ENCODE measurements at regions not wholly inside any gene's neighbourhood (a gene's known extent, or its start where the extent isn't known, plus 50 kb on each side); places are given as distances from the start of the nearest gene placed in this dataset.

- no peak for DNase-seq (ENCODE audit: low spot score)
- Mint-ChIP-seq H3K27me3 (no peaks in the 10 kb centered on the region), H3K4me3 (no peak overlapping the region), H3K36me3 (no peaks in the 10 kb centered on the region), H3K27ac (no peak overlapping the region), H3K4me1 (ENCODE audit: low read depth in 2 of 2) (no peaks in the 10 kb centered on the region), H3K9me3 (peaks cover 27% of the 10 kb centered on the region)
- ATAC-seq = no peak
Measured at GRCh38 chr13:103556681-103557080, 490.5 kb upstream of the SLC10A2 start.

GRCh38 chr13:103547914-103548313 is 481.7 kb upstream of the SLC10A2 start:
- Mint-ChIP-seq H3K9me3 (peaks cover 35% of the 10 kb centered on the region), H3K4me3 (no peak overlapping the region), H3K36me3 (peaks cover 4% of the 10 kb centered on the region), H3K27ac (no peak overlapping the region), H3K4me1 (ENCODE audit: low read depth in 2 of 2) (no peaks in the 10 kb centered on the region), H3K27me3 (no peaks in the 10 kb centered on the region)
- no peak for DNase-seq (ENCODE audit: low spot score)
- no peak for ATAC-seq

- H3K4me1 Mint-ChIP-seq (ENCODE audit: low read depth in 2 of 2) = no peaks in the 10 kb centered on the region
- H3K4me3 Mint-ChIP-seq = no peak overlapping the region
Measured at GRCh38 chr13:103546271-103546670, 480.1 kb upstream of the SLC10A2 start.

GRCh38 chr13:103542648-103543047 is 476.4 kb upstream of the SLC10A2 start:
- ATAC-seq = no peak
- peaks cover 4% of the 10 kb centered on the region for H3K36me3 Mint-ChIP-seq

More at GRCh38 chr13:103546271-103546670, 480.1 kb upstream of the SLC10A2 start:
- ATAC-seq (no peak), DNase-seq (ENCODE audit: low spot score) (no peak)
- Mint-ChIP-seq H3K27ac (no peak overlapping the region), H3K9me3 (peaks cover 32% of the 10 kb centered on the region), H3K36me3 (peaks cover 4% of the 10 kb centered on the region), H3K27me3 (no peaks in the 10 kb centered on the region)

GRCh38 chr13:103540382-103540765 is 474.2 kb upstream of the SLC10A2 start:
- H3K4me1 Mint-ChIP-seq (ENCODE audit: low read depth in 2 of 2) = no peaks in the 10 kb centered on the region
- H3K4me3 Mint-ChIP-seq = no peak overlapping the region
- ATAC-seq = no peak
- no peak for DNase-seq (ENCODE audit: low spot score)
- H3K9me3 Mint-ChIP-seq = peaks cover 17% of the 10 kb centered on the region
- no peak overlapping the region for H3K27ac Mint-ChIP-seq
- H3K36me3 Mint-ChIP-seq = peaks cover 4% of the 10 kb centered on the region
- no peaks in the 10 kb centered on the region for H3K27me3 Mint-ChIP-seq

More at GRCh38 chr13:103542648-103543047, 476.4 kb upstream of the SLC10A2 start:
- DNase-seq (ENCODE audit: low spot score) = no peak
- Mint-ChIP-seq H3K4me3 (no peak overlapping the region), H3K27ac (no peak overlapping the region), H3K27me3 (no peaks in the 10 kb centered on the region), H3K9me3 (peaks cover 21% of the 10 kb centered on the region), H3K4me1 (ENCODE audit: low read depth in 2 of 2) (no peaks in the 10 kb centered on the region)

GRCh38 chr13:103539721-103540381 is 473.6 kb upstream of the SLC10A2 start:
- DNase-seq (ENCODE audit: low spot score) (no peak), ATAC-seq (no peak)
- Mint-ChIP-seq H3K27ac (no peak overlapping the region), H3K27me3 (no peaks in the 10 kb centered on the region), H3K4me3 (no peak overlapping the region), H3K36me3 (peaks cover 4% of the 10 kb centered on the region), H3K9me3 (peaks cover 13% of the 10 kb centered on the region), H3K4me1 (ENCODE audit: low read depth in 2 of 2) (no peaks in the 10 kb centered on the region)

GRCh38 chr13:103539265-103539664 is 473.0 kb upstream of the SLC10A2 start:
- no peak for DNase-seq (ENCODE audit: low spot score)
- peaks cover 10% of the 10 kb centered on the region for H3K9me3 Mint-ChIP-seq
- no peak overlapping the region for H3K4me3 Mint-ChIP-seq
- no peaks in the 10 kb centered on the region for H3K4me1 Mint-ChIP-seq (ENCODE audit: low read depth in 2 of 2)
- peaks cover 4% of the 10 kb centered on the region for H3K36me3 Mint-ChIP-seq
- no peaks in the 10 kb centered on the region for H3K27me3 Mint-ChIP-seq
- no peak overlapping the region for H3K27ac Mint-ChIP-seq
- no peak for ATAC-seq

- no peaks in the 10 kb centered on the region for H3K27me3 Mint-ChIP-seq
- H3K4me3 Mint-ChIP-seq = no peak overlapping the region
- no peaks in the 10 kb centered on the region for H3K4me1 Mint-ChIP-seq (ENCODE audit: low read depth in 2 of 2)
- peaks cover 6% of the 10 kb centered on the region for H3K9me3 Mint-ChIP-seq
- DNase-seq (ENCODE audit: low spot score) = no peak
- ATAC-seq = no peak
- no peak overlapping the region for H3K27ac Mint-ChIP-seq
- H3K36me3 Mint-ChIP-seq = no peaks in the 10 kb centered on the region
Measured at GRCh38 chr13:103537616-103538015, 471.4 kb upstream of the SLC10A2 start.

GRCh38 chr13:103531278-103531677 is 465.1 kb upstream of the SLC10A2 start:
- Mint-ChIP-seq H3K9me3 (peaks cover 16% of the 10 kb centered on the region), H3K4me3 (no peak overlapping the region), H3K27me3 (no peaks in the 10 kb centered on the region), H3K36me3 (no peaks in the 10 kb centered on the region), H3K4me1 (ENCODE audit: low read depth in 2 of 2) (no peaks in the 10 kb centered on the region), H3K27ac (no peak overlapping the region)
- ATAC-seq (no peak), DNase-seq (ENCODE audit: low spot score) (no peak)

GRCh38 chr13:103528437-103528836 is 462.2 kb upstream of the SLC10A2 start:
- Mint-ChIP-seq H3K27ac (no peak overlapping the region), H3K4me3 (no peak overlapping the region), H3K9me3 (peaks cover 18% of the 10 kb centered on the region), H3K4me1 (ENCODE audit: low read depth in 2 of 2) (no peaks in the 10 kb centered on the region), H3K27me3 (no peaks in the 10 kb centered on the region), H3K36me3 (no peaks in the 10 kb centered on the region)
- ATAC-seq = no peak
- DNase-seq (ENCODE audit: low spot score) = no peak

GRCh38 chr13:103525530-103525929 is 459.3 kb upstream of the SLC10A2 start:
- no peak overlapping the region for H3K4me3 Mint-ChIP-seq
- H3K4me1 Mint-ChIP-seq (ENCODE audit: low read depth in 2 of 2) = no peaks in the 10 kb centered on the region
- no peak for DNase-seq (ENCODE audit: low spot score)
- peaks cover 13% of the 10 kb centered on the region for H3K9me3 Mint-ChIP-seq
- H3K36me3 Mint-ChIP-seq = no peaks in the 10 kb centered on the region
- no peak for ATAC-seq
- no peak overlapping the region for H3K27ac Mint-ChIP-seq
- H3K27me3 Mint-ChIP-seq = no peaks in the 10 kb centered on the region

GRCh38 chr13:103523858-103524257 is 457.6 kb upstream of the SLC10A2 start:
- Mint-ChIP-seq H3K4me3 (no peak overlapping the region), H3K4me1 (ENCODE audit: low read depth in 2 of 2) (no peaks in the 10 kb centered on the region), H3K36me3 (no peaks in the 10 kb centered on the region), H3K9me3 (peaks cover 10% of the 10 kb centered on the region), H3K27ac (no peak overlapping the region), H3K27me3 (no peaks in the 10 kb centered on the region)
- ATAC-seq = no peak
- DNase-seq (ENCODE audit: low spot score) = no peak

- H3K27me3 Mint-ChIP-seq = no peaks in the 10 kb centered on the region
- no peak overlapping the region for H3K27ac Mint-ChIP-seq
- ATAC-seq (no peak), DNase-seq (ENCODE audit: low spot score) (no peak)
- H3K9me3 Mint-ChIP-seq = peaks cover 10% of the 10 kb centered on the region
- no peaks in the 10 kb centered on the region for H3K4me1 Mint-ChIP-seq (ENCODE audit: low read depth in 2 of 2)
- H3K4me3 Mint-ChIP-seq = no peak overlapping the region
- H3K36me3 Mint-ChIP-seq = no peaks in the 10 kb centered on the region
Measured at GRCh38 chr13:103521532-103521931, 455.3 kb upstream of the SLC10A2 start.

GRCh38 chr13:103517768-103518102 is 451.5 kb upstream of the SLC10A2 start:
- no peak overlapping the region for H3K27ac Mint-ChIP-seq
- no peaks in the 10 kb centered on the region for H3K4me1 Mint-ChIP-seq (ENCODE audit: low read depth in 2 of 2)
- ATAC-seq (no peak), DNase-seq (ENCODE audit: low spot score) (no peak)
- no peaks in the 10 kb centered on the region for H3K36me3 Mint-ChIP-seq
- H3K9me3 Mint-ChIP-seq = peaks cover 7% of the 10 kb centered on the region
- no peaks in the 10 kb centered on the region for H3K27me3 Mint-ChIP-seq
- no peak overlapping the region for H3K4me3 Mint-ChIP-seq
